NCI-H524 (cell line): ENCODE measurements at regions not wholly inside any gene's neighbourhood (a gene's known extent, or its start where the extent isn't known, plus 50 kb on each side); places are given as distances from the start of the nearest gene placed in this dataset.
"Not testable (repeated sequence)": the region's sequence is repeated elsewhere in the genome, so short reads cannot be mapped to it uniquely, and the experiment has no call there.

Source experiments
- DNase-seq, 2 experiments: peaks; one replicate each; lab custom pipeline; 2025; lab: John Stamatoyannopoulos, UW

GRCh38 chr9:25913806-25914205, 235.6 kb upstream of the TUSC1 start:
- no peak for DNase-seq

DNA sequence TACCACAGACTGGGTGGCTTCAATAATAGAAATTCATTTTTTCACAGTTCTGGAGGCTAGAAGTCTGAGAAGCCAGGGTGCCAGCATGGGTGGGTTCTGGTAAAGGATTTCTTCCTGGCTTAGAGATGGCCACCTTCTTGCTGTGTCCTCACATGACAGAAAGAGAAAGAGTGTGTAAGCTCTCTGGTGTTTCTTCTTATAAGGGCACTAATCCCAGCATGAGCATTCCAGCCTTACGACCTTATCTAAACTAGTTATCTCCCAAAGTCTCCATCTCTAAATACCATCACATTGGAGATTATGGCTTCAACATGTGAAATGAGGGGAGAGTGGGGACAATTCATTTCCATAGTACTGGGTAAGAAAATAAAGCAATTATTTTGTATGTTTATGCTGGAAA, 226.5 kb upstream of the TUSC1 start:
- no peak for DNase-seq

GRCh38 chr9:25891527-25891926, 213.3 kb upstream of the TUSC1 start:
- DNase-seq, result no peak

DNA sequence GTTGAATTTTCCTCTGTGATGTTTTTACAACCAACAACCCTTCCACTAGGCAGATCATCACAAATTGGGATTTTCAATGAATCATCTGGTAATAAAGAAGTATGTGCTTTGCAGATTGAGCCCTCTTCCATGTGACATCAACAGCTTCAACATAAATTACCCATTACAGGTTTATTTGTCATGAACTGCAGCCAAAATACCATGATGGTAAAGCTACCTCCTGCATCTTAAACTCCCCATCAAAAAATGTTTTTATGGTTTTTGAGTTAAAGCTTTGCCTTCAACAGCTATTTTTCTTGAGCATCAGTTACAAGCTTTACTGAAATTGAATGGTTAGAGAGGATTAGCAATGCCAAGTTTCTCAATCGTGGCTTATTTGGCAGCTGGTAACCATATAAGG, 211.4 kb upstream of the TUSC1 start:
- DNase-seq, result no peak

- no peak for DNase-seq
Measured at GRCh38 chr9:25876248-25876647, 198.0 kb upstream of the TUSC1 start.

GRCh38 chr9:25864509-25864908, 186.3 kb upstream of the TUSC1 start:
- DNase-seq, result no peak

DNA sequence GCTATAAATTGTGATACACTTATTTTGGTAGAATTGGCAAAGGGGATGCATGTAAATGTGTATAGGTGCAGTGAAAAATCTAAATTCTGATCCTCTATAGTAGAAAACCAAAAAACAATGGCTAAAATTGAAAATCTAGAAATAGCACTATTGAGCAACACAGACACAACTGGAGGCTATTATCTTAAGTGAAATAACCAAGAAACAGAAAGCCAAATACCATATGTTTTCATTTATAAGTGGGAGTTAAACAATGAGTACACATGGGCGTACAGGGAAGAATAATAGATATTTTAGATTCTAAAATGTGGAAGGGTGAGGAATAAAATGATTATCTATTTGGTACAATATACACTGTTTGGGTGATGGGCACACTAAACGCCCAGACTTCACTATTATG, 183.2 kb upstream of the TUSC1 start:
- no peak for DNase-seq

DNA sequence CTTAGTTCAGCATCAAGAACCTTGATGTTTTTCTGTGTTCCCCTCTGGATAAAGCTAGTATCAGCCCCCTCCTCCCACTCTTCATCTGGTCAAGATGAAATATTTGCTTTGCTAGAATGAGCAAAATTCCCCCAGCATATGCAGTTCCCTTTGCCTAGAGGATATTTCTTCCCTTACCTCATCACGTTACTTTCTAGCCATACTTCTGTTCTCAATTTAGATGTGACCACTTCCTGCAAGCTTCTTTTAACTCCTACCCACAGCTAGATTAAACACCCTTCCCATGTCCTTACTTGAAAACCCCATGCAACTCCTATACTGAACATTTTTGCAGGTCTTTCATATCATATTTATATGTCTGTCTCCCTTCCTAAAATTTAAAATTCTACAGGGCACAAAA, 178.9 kb upstream of the TUSC1 start:
- DNase-seq, result no peak

DNA sequence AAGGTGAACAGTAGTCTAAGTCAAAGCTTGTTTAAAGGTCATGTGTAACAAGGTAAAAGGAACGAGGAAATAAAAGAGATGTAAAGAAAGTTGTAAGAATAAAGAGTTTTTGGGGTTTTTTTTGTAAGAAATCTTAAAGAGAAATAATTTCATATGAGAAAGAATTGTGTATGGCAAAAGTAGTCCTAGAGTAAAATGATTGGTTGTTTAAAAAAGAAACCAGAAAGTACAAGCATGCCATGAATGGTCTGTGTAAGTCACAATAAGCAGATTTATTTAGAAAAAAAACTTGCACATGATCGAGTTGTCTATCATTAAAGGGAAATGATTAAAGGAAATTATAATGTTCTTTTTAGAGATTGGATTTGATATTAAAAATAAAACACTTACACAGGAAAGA, 172.6 kb upstream of the TUSC1 start:
- DNase-seq, result no peak

DNA sequence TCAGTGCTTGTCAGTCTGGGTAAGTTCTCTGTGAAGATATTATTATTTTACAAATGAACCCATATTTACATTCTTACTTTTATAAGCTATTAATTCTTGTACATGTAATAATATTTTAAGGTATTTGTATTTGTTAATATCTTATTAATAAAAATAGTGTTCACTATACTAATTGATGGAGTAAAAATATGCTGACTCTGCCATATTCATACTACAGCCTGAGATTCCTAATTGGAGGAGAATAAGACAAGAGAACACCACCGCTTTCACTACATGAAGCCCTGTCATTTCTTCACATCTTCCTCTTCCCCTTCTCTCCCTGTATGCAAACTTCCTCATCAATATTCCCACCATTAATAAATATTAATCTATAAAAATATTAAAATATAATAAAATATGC, 167.6 kb upstream of the TUSC1 start:
- DNase-seq, result no peak

DNA sequence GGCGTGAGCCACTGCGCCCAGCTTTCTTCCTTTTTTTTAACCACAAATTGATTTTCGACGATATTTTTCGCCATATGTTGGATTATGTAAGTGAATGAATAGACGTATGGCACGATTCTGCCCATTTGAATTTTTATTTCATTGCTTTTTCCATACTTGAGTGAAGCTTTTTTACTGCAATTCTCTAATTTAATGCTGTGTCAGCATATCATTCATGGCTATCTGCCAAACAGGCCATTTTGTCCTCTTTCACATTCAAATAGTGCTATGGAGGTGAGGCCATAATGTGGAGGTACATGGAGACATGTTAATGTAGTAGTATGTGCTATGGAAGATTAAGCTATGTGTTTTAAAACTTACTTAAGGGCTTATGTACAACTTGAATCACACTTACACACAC, 152.1 kb upstream of the TUSC1 start:
- DNase-seq, result no peak

DNA sequence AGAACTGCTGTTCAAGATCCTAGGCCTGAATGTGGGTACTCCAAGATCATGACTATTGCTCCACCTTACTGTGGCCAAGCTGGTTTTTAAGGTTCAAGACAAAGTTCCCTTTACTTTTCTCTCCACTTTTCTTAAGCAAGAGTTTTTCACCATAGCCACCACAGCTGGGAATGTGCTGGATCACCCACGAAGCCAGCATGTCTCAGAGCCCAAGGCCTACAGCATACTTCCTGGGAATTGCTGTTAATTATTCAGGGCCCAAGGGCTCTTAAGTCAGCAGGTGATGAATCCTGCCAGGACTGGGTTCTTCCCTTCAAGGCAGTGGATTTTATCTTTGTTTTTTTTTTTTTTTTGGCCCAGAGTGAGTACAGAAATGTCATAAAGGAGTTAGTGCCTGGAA, 149.4 kb upstream of the TUSC1 start:
- DNase-seq, result no peak

DNA sequence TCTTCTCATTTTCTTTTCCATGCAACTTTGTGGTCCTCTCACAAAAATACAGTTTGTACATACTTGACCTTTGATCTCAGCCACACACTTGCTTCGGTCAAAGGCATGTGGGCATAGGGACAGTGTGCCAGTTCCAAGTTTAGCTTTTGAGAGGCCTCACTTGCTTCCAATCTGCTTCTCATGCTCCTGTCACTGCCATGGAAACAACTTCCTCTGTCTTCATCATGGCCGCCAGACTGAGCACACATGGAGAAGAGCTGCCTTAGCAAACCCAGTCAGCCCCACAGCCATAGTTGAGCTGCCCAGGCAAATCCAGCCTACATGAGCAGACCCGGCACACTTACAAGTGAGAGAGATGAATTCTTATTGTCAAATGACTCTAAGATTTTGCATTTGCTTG, 138.2 kb upstream of the TUSC1 start:
- DNase-seq, result no peak

DNA sequence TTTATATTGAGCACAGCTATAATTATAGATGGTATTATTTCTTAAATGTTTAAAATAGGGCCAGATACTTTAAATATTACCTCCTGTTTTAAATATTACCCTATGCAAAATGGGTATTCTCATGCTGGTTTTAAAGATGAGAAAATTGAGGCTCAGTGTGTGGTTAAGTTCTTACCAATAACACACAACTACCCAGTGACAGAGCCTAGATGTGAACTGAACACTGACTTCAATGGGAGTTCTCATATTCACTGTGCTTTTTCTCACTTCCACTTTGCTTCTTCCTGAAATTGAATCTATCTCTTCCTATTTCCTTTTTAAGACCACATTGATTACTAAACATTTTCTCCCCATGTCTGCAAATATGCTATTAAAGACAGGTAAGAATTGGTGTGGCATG, 135.8 kb upstream of the TUSC1 start:
- no peak for DNase-seq

DNA sequence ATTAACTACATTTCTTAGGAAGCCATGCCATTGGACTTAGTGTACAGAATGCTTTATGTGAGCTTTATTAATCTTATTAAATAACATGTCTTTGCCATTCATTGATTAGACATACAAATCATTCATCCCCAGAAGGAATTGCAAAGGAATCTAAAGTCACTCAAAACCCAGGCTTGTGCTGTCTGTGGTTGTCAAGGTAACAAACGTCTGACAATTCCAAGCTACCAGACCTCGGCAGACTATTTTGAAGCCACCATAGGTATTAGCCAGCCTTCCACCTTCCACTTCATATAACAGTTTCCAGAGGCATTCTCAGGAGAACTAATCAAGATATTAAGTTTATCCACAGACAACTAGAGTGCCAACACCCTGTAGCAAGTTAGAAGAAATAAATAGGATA, 135.2 kb upstream of the TUSC1 start:
- no peak for DNase-seq

GRCh38 chr9:25808554-25808953, 130.3 kb upstream of the TUSC1 start:
- DNase-seq, result no peak

- DNase-seq, result no peak
Measured at GRCh38 chr9:25804856-25805255, 126.6 kb upstream of the TUSC1 start.

DNA sequence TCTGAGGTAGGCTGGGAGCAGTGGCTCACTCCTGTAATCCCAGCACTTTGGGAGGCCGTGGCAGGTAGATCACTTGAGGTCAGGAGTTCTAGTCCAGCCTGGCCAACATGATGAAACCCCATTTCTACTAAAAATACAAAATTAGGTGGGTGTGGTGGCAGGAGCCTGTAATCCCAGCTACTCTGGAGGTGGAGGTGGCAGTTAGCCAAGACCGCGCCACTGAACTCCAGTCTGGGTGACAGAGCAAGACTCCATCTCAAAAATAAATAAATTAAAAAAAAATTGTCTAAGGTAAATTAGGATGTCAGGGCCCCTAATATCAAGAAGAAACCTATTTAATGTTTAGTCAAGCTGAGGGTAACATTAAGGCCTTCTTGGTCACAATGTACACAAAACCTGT, 123.7 kb upstream of the TUSC1 start:
- not testable (repeated sequence) for DNase-seq

DNA sequence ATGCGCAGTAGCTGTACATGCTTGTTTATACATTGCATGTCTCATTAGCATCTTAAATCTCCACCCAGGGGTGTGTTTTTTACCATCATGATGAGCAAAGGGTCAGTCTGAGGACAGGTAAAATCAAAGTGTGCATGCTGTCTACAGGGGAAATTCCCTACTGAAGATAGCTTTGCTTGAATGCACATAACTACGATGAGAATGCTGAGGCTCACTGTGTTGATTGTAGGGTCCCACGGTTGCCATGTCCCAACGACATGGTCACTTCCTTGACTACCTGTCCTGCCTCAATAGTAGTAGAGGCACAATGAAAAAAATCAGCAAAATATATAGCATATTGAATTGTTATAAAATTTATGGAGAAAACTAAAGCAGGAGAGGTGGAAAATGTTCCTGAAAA, 95.6 kb upstream of the TUSC1 start:
- no peak for DNase-seq

- DNase-seq, result no peak
Measured at GRCh38 chr9:25755951-25756350, 77.7 kb upstream of the TUSC1 start.

DNA sequence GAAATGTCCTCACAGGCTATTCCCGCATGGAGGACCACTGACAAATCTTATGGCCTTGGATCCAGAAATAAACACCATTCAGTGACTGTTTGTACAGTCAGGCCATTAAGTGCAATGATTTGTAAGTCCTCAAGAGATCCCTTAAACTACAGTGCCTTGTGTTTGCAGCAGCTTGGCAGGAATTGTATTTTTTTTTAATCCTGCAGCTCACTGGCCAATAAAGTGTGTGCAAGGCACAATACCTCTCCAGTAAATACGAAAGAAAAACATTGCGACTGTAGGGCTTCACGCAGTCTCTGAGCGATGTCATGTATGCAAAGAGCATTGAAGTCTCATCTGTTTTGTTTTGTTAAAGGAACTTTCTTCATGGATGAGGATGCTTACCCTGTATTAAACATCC, 74.2 kb upstream of the TUSC1 start:
- no peak for DNase-seq

DNA sequence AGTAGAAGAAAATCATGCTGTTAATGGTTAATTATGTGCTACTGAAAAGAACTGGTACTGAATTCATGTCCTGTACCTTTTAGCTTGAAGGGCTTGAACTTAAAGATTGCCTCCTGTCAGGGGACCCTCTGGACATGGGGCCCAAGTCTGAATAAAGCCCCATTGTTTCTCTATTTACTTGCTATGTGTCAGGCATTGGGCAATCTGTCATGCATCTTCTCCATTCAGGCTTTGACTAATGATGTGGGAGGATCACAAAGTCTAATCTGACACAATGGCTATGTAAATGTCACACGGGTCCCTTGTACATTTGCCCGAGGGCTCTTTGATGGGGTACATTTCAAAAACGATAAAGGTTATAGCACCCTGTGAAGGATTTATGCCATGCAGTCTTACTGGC, 64.0 kb upstream of the TUSC1 start:
- DNase-seq, result no peak

GRCh38 chr9:25733336-25733982, 55.2 kb upstream of the TUSC1 start:
- DNase-seq, result no peak

- not testable (repeated sequence) for DNase-seq
Measured at GRCh38 chr9:25731895-25732794, 53.9 kb upstream of the TUSC1 start.
